GM12864 (cell line): ENCODE measurements at regions not wholly inside any gene's neighbourhood (a gene's known extent, or its start where the extent isn't known, plus 50 kb on each side); places are given as distances from the start of the nearest gene placed in this dataset.

ENCODE experiments used
- DNase-seq: peaks from one replicate; pipeline ENCODE4 v3.0.0-alpha.2; 2011; ENCODE audit warnings: low read depth
- H3K4me3 ChIP-seq: 2 replicates; pipeline ENCODE4 v1.5.1; 2011; ENCODE audit warnings: mild to moderate bottlenecking, low read depth, low read length, control low read depth
- TF ChIP-seq, protein P1 (sequence below): IDR thresholded peaks from 2 replicates; pipeline ENCODE4 v1.5.1; 2011; ENCODE audit warnings: low read depth, mild to moderate bottlenecking, moderate library complexity, low read length, control low read depth, inconsistent platforms; ENCODE audit errors: missing control alignments

DNA sequence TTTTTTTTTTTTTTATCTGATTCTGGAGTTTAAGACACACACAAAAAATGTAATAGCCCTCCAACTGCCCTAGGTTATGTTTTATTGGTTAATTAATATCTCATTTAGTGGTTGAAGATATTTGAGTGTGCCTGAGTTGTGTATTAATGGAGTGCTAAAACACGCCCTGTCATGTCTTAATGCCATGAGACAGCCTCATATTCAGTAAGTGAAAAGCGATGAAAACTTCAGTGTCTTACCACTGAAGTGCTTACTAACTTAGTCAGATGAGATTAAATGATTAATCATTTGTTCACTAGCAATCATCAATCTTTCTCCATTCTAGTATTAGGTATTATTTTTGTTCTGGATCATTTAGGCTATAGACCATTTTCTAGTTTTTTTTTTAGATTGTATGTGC is 544.7 kb upstream of the ROBO2 start:
- TF ChIP-seq, protein P1, sequence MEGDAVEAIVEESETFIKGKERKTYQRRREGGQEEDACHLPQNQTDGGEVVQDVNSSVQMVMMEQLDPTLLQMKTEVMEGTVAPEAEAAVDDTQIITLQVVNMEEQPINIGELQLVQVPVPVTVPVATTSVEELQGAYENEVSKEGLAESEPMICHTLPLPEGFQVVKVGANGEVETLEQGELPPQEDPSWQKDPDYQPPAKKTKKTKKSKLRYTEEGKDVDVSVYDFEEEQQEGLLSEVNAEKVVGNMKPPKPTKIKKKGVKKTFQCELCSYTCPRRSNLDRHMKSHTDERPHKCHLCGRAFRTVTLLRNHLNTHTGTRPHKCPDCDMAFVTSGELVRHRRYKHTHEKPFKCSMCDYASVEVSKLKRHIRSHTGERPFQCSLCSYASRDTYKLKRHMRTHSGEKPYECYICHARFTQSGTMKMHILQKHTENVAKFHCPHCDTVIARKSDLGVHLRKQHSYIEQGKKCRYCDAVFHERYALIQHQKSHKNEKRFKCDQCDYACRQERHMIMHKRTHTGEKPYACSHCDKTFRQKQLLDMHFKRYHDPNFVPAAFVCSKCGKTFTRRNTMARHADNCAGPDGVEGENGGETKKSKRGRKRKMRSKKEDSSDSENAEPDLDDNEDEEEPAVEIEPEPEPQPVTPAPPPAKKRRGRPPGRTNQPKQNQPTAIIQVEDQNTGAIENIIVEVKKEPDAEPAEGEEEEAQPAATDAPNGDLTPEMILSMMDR, result no peak
- DNase-seq, result no peak
- H3K4me3 ChIP-seq, result no peak overlapping the region

DNA sequence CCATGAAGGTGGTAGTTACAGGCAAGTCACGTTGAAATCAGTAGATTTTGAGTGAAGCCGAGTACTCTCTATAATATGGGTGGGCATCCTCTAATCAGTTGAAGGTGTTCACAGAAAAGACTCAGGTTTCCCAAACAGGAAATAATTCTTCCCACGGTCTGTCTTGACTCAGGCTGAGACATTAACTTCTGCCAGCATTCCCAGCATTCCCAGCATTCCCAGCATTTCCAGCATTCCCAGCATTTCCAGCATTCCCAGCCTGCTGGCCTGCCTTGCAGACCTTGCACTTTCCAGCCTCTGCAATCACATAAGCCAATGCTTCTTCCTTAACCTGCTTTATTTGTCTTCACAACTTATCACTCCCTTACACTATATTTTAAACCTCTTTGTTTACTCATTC is 542.3 kb upstream of the ROBO2 start:
- H3K4me3 ChIP-seq, result no peak overlapping the region
- TF ChIP-seq, protein P1, result no peak
- no peak for DNase-seq

DNA sequence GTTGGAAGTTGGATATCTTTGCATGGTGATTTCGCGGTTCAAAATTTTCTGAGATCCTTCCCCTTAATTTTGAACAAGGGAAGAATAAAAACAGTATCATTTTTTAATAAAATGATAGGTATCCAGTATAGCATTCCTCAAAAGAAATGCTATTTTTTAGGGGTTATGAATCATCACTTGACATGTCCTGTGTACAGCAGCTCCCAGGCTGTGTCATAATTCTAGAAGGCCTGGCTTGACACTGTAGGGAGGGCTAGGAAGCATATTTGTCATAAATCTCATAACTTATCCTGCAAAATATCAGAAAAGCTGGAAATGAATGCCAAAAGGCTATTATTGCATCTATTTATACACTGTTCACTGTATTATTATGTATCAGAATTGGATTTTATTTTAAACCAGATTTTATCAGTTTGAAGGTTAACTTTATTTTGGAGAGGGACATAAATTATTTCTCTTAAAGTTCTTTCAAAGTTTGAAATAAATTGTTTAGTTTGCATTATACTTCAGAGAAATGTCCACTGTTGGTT is 539.1 kb upstream of the ROBO2 start:
- no peak overlapping the region for H3K4me3 ChIP-seq
- no peak for DNase-seq
- TF ChIP-seq, protein P1, result no peak

DNA sequence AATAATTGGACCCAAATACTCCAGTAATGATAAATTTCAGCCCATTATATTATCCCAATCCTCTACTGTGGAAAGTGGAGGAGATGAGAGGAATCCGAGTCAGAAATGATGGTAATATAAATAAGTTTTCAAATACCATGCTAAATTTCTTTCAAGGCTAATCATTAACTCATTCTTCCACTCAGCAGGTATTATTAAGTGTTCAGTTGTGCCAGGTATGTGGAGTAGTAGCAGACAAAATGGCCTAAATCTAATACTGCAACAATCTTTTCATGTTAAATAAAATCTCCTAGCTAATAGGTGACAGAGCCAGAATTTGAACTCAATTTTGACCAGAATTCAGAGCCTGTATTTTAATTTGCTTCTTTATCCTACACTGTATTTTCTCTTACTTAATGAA is 538.6 kb upstream of the ROBO2 start:
- TF ChIP-seq, protein P1, result no peak
- no peak for DNase-seq
- no peak overlapping the region for H3K4me3 ChIP-seq

DNA sequence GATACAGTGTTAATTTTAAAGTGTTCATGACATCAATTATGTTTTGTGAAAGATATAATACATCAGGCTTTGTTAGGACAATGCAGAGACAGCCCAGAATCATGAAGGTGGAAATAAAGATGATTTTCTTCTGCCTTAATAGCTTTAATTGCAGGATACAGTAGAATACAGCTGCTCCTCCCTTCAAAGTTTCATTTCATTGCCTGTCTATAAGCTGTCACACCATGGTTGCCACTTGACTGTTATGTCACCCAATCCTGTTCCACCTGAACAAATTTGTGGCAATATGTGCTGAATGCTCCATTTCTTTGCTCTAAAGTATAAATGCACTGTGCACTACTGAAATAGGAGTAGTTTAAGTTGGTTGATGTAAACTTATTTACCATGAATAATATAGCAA is 537.8 kb upstream of the ROBO2 start:
- DNase-seq, result no peak
- no peak overlapping the region for H3K4me3 ChIP-seq
- TF ChIP-seq, protein P1, result no peak

DNA sequence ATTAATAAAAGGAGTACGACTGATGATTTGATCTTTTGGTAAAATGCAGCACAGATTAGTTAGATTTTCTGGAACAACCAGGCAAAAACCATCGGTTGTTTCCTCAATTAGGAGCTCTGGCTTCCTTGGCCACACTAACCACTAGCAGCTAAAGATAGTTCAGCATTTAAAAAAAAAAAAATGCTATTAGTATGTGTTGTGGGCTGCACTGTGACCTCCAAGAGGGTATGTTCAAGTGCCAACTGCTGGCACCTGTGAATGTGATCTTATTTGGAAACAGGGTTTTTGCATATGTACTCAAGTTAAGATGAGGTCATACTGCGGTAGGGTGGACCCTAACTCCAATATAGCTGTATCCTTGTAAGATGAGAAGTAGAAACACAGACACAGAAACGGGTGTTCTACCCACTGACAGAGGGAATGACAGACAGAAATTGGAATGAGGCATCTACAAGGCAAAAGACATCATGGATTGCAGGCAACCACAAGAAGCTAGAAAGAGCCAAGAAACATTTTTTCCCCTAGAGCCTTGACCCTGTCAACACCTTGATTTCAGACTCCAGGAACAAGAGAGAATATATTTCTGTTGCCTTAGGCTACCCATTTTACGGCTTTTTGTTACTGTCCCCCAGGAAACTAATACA is 534.6 kb upstream of the ROBO2 start:
- TF ChIP-seq, protein P1, result no peak
- no peak overlapping the region for H3K4me3 ChIP-seq
- no peak for DNase-seq
